ENCODE measurements at regions not wholly inside any gene's neighbourhood (a gene's known extent, or its start where the extent isn't known, plus 50 kb on each side); places are given as distances from the start of the nearest gene placed in this dataset.

GRCh38 chr9:16266648-16267276 is 603.7 kb downstream of the BNC2 start:
- H3K27me3 Mint-ChIP-seq (ENCODE audit: low read depth): peaks cover 2% of the 10 kb centered on the region
- peaks cover 3% of the 10 kb centered on the region for H3K9me3 Mint-ChIP-seq
- H3K4me3 Mint-ChIP-seq: no peak overlapping the region
- no peak overlapping the region for H3K27ac Mint-ChIP-seq
- intact Hi-C loops (cut with micrococcal nuclease): no loop called here
- H3K36me3 Mint-ChIP-seq (ENCODE audit: low read depth): no peaks in the 10 kb centered on the region
- DNase-seq: peak; percentile 10
- no peaks in the 10 kb centered on the region for H3K4me1 Mint-ChIP-seq (ENCODE audit: low read depth)
- CTCF ChIA-PET: no interaction called here

- CTCF ChIA-PET: no interaction called here
- peaks cover 3% of the 10 kb centered on the region for H3K9me3 Mint-ChIP-seq
- H3K4me3 Mint-ChIP-seq: no peak overlapping the region
- peaks cover 2% of the 10 kb centered on the region for H3K27me3 Mint-ChIP-seq (ENCODE audit: low read depth)
- no peak overlapping the region for H3K27ac Mint-ChIP-seq
- H3K4me1 Mint-ChIP-seq (ENCODE audit: low read depth): no peaks in the 10 kb centered on the region
- no peak for DNase-seq
- H3K36me3 Mint-ChIP-seq (ENCODE audit: low read depth): no peaks in the 10 kb centered on the region
- intact Hi-C loops (cut with micrococcal nuclease): no loop called here
These were observed 603.0 kb downstream of the BNC2 start for GRCh38 chr9:16267281-16268066.

GRCh38 chr9:16268067-16268881 is 602.2 kb downstream of the BNC2 start:
- Mint-ChIP-seq H3K9me3 (peaks cover 3% of the 10 kb centered on the region), H3K27me3 (ENCODE audit: low read depth) (peaks cover 2% of the 10 kb centered on the region), H3K36me3 (ENCODE audit: low read depth) (no peaks in the 10 kb centered on the region), H3K4me3 (no peak overlapping the region), H3K27ac (no peak overlapping the region), H3K4me1 (ENCODE audit: low read depth) (no peaks in the 10 kb centered on the region)
- intact Hi-C loops (cut with micrococcal nuclease): no loop called here
- no peak for DNase-seq
- CTCF ChIA-PET: no interaction called here

GRCh38 chr9:16271967-16272366 is 598.5 kb downstream of the BNC2 start:
- Mint-ChIP-seq H3K36me3 (ENCODE audit: low read depth) (no peaks in the 10 kb centered on the region), H3K27ac (no peak overlapping the region), H3K27me3 (ENCODE audit: low read depth) (no peaks in the 10 kb centered on the region), H3K9me3 (no peaks in the 10 kb centered on the region), H3K4me1 (ENCODE audit: low read depth) (no peaks in the 10 kb centered on the region), H3K4me3 (no peak overlapping the region)
- CTCF ChIA-PET: no interaction called here
- intact Hi-C loops (cut with micrococcal nuclease): no loop called here
- DNase-seq: no peak

- no peak overlapping the region for H3K4me3 Mint-ChIP-seq
- intact Hi-C loops (cut with micrococcal nuclease): no loop called here
- H3K4me1 Mint-ChIP-seq (ENCODE audit: low read depth): no peaks in the 10 kb centered on the region
- CTCF ChIA-PET: no interaction called here
- H3K36me3 Mint-ChIP-seq (ENCODE audit: low read depth): no peaks in the 10 kb centered on the region
- no peaks in the 10 kb centered on the region for H3K27me3 Mint-ChIP-seq (ENCODE audit: low read depth)
- DNase-seq: no peak
- H3K27ac Mint-ChIP-seq: no peak overlapping the region
- H3K9me3 Mint-ChIP-seq: no peaks in the 10 kb centered on the region
These were observed 597.7 kb downstream of the BNC2 start for GRCh38 chr9:16272776-16273175.

GRCh38 chr9:16275795-16276624 is 594.5 kb downstream of the BNC2 start:
- DNase-seq: no peak
- Mint-ChIP-seq H3K36me3 (ENCODE audit: low read depth) (no peaks in the 10 kb centered on the region), H3K4me3 (no peak overlapping the region), H3K4me1 (ENCODE audit: low read depth) (no peaks in the 10 kb centered on the region), H3K27ac (no peak overlapping the region), H3K9me3 (no peaks in the 10 kb centered on the region), H3K27me3 (ENCODE audit: low read depth) (no peaks in the 10 kb centered on the region)
- intact Hi-C loops (cut with micrococcal nuclease): no loop called here
- CTCF ChIA-PET: no interaction called here

- Mint-ChIP-seq H3K36me3 (ENCODE audit: low read depth) (no peaks in the 10 kb centered on the region), H3K9me3 (no peaks in the 10 kb centered on the region), H3K27ac (no peak overlapping the region), H3K4me1 (ENCODE audit: low read depth) (no peaks in the 10 kb centered on the region), H3K4me3 (no peak overlapping the region), H3K27me3 (ENCODE audit: low read depth) (no peaks in the 10 kb centered on the region)
- DNase-seq: no peak
- intact Hi-C loops (cut with micrococcal nuclease): no loop called here
- CTCF ChIA-PET: no interaction called here
These were observed 593.6 kb downstream of the BNC2 start for GRCh38 chr9:16276866-16277265.

- intact Hi-C loops (cut with micrococcal nuclease): no loop called here
- Mint-ChIP-seq H3K9me3 (no peaks in the 10 kb centered on the region), H3K27ac (no peak overlapping the region), H3K36me3 (ENCODE audit: low read depth) (no peaks in the 10 kb centered on the region), H3K27me3 (ENCODE audit: low read depth) (no peaks in the 10 kb centered on the region), H3K4me1 (ENCODE audit: low read depth) (no peaks in the 10 kb centered on the region), H3K4me3 (no peak overlapping the region)
- CTCF ChIA-PET: no interaction called here
- DNase-seq: no peak
These were observed 593.0 kb downstream of the BNC2 start for GRCh38 chr9:16277471-16277960.

GRCh38 chr9:16278326-16278999 is 592.0 kb downstream of the BNC2 start:
- no peaks in the 10 kb centered on the region for H3K9me3 Mint-ChIP-seq
- intact Hi-C loops (cut with micrococcal nuclease): no loop called here
- H3K4me1 Mint-ChIP-seq (ENCODE audit: low read depth): no peaks in the 10 kb centered on the region
- H3K36me3 Mint-ChIP-seq (ENCODE audit: low read depth): no peaks in the 10 kb centered on the region
- H3K27ac Mint-ChIP-seq: no peak overlapping the region
- H3K27me3 Mint-ChIP-seq (ENCODE audit: low read depth): no peaks in the 10 kb centered on the region
- DNase-seq: no peak
- H3K4me3 Mint-ChIP-seq: no peak overlapping the region
- CTCF ChIA-PET: interaction anchor here (0.6 kb wide), 1 partner anchor 570 kb away, joined by 3 read pairs; no protein-coding TSS in a partner anchor

GRCh38 chr9:16281707-16282106 is 588.8 kb downstream of the BNC2 start:
- no peak overlapping the region for H3K4me3 Mint-ChIP-seq
- no peak for DNase-seq
- no peaks in the 10 kb centered on the region for H3K36me3 Mint-ChIP-seq (ENCODE audit: low read depth)
- intact Hi-C loops (cut with micrococcal nuclease): no loop called here
- H3K9me3 Mint-ChIP-seq: peaks cover 4% of the 10 kb centered on the region
- CTCF ChIA-PET: no interaction called here
- no peaks in the 10 kb centered on the region for H3K27me3 Mint-ChIP-seq (ENCODE audit: low read depth)
- no peak overlapping the region for H3K27ac Mint-ChIP-seq
- no peaks in the 10 kb centered on the region for H3K4me1 Mint-ChIP-seq (ENCODE audit: low read depth)

GRCh38 chr9:16282216-16282615 is 588.3 kb downstream of the BNC2 start:
- no peak for DNase-seq
- no peak overlapping the region for H3K27ac Mint-ChIP-seq
- H3K27me3 Mint-ChIP-seq (ENCODE audit: low read depth): no peaks in the 10 kb centered on the region
- no peak overlapping the region for H3K4me3 Mint-ChIP-seq
- no peaks in the 10 kb centered on the region for H3K4me1 Mint-ChIP-seq (ENCODE audit: low read depth)
- H3K36me3 Mint-ChIP-seq (ENCODE audit: low read depth): no peaks in the 10 kb centered on the region
- CTCF ChIA-PET: no interaction called here
- peaks cover 4% of the 10 kb centered on the region for H3K9me3 Mint-ChIP-seq
- intact Hi-C loops (cut with micrococcal nuclease): no loop called here

GRCh38 chr9:16282718-16283117 is 587.8 kb downstream of the BNC2 start:
- no peak overlapping the region for H3K27ac Mint-ChIP-seq
- DNase-seq: no peak
- peaks cover 4% of the 10 kb centered on the region for H3K9me3 Mint-ChIP-seq
- intact Hi-C loops (cut with micrococcal nuclease): no loop called here
- H3K4me1 Mint-ChIP-seq (ENCODE audit: low read depth): no peaks in the 10 kb centered on the region
- CTCF ChIA-PET: no interaction called here
- no peaks in the 10 kb centered on the region for H3K27me3 Mint-ChIP-seq (ENCODE audit: low read depth)
- no peaks in the 10 kb centered on the region for H3K36me3 Mint-ChIP-seq (ENCODE audit: low read depth)
- no peak overlapping the region for H3K4me3 Mint-ChIP-seq
